H9 (cell line): ENCODE measurements at regions not wholly inside any gene's neighbourhood (a gene's known extent, or its start where the extent isn't known, plus 50 kb on each side); places are given as distances from the start of the nearest gene placed in this dataset.

Experiments used
- DNase-seq: peaks from one replicate; pipeline ENCODE4 v3.0.0-alpha.2; 2017
- H2AFZ ChIP-seq: one replicate; pipeline ENCODE4 v1.6.1; 2013; ENCODE audit warnings: mild to moderate bottlenecking, low read length, control low read depth, moderate library complexity
- H2AK5ac ChIP-seq: 2 replicates; pipeline ENCODE4 v1.6.1; 2013; ENCODE audit warnings: low read length, control low read depth, mixed read lengths; ENCODE audit not compliant: insufficient read length
- H2BK120ac ChIP-seq: one replicate; pipeline ENCODE4 v1.6.1; 2013; ENCODE audit warnings: low read depth, mild to moderate bottlenecking, low read length, control low read depth, inconsistent platforms; ENCODE audit not compliant: poor library complexity, severe bottlenecking
- H2BK12ac ChIP-seq: 2 replicates; pipeline ENCODE4 v1.6.1; 2013; ENCODE audit warnings: low read length, control low read depth, mixed read lengths, low read depth; ENCODE audit not compliant: insufficient read length
- H2BK15ac ChIP-seq: 2 replicates; pipeline ENCODE4 v1.6.1; 2013; ENCODE audit warnings: low read depth, low read length, control low read depth
- H2BK20ac ChIP-seq: one replicate; pipeline ENCODE4 v1.6.1; 2013; ENCODE audit warnings: low read depth, mild to moderate bottlenecking, low read length, control low read depth, inconsistent platforms; ENCODE audit not compliant: poor library complexity, severe bottlenecking
- H2BK5ac ChIP-seq: 2 replicates; pipeline ENCODE4 v1.6.1; 2013; ENCODE audit warnings: low read length, control low read depth, mixed read lengths; ENCODE audit not compliant: insufficient read length
- H3K14ac ChIP-seq: 2 replicates; pipeline ENCODE4 v1.6.1; 2013; ENCODE audit warnings: low read length, control low read depth; ENCODE audit not compliant: insufficient read depth
- H3K18ac ChIP-seq: 2 replicates; pipeline ENCODE4 v1.6.1; 2013; ENCODE audit warnings: low read depth, mild to moderate bottlenecking, mixed read lengths, low read length, control low read depth; ENCODE audit not compliant: insufficient read length
- H3K23ac ChIP-seq: 2 replicates; pipeline ENCODE4 v1.6.1; 2013; ENCODE audit warnings: low read length, control low read depth, mixed read lengths, low read depth; ENCODE audit not compliant: insufficient read length
- H3K23me2 ChIP-seq: 2 replicates; pipeline ENCODE4 v1.6.1; 2013; ENCODE audit warnings: low read depth, mild to moderate bottlenecking, mixed read lengths, low read length, control low read depth; ENCODE audit not compliant: insufficient read length, poor library complexity, severe bottlenecking
- H3K27ac ChIP-seq: 2 replicates; pipeline ENCODE4 v1.5.1; 2013; ENCODE audit warnings: low read length, control low read depth, mixed read lengths, low read depth; ENCODE audit not compliant: insufficient read length
- H3K27me3 ChIP-seq: 2 replicates; pipeline ENCODE4 v1.6.1; 2013; ENCODE audit warnings: low read length, control low read depth, inconsistent platforms; ENCODE audit not compliant: insufficient read depth
- H3K4ac ChIP-seq: 2 replicates; pipeline ENCODE4 v1.6.1; 2013; ENCODE audit warnings: low read depth, mild to moderate bottlenecking, control low read depth, inconsistent platforms, low read length, moderate library complexity
- H3K4me1 ChIP-seq: 2 replicates; pipeline ENCODE4 v1.6.1; 2013; ENCODE audit warnings: low read length, control low read depth, inconsistent platforms; ENCODE audit not compliant: insufficient read depth
- H3K4me2 ChIP-seq: 2 replicates; pipeline ENCODE4 v1.6.1; 2013; ENCODE audit warnings: low read length, control low read depth, mixed read lengths; ENCODE audit not compliant: insufficient read length, insufficient read depth
- H3K56ac ChIP-seq: 2 replicates; pipeline ENCODE4 v1.6.1; 2013; ENCODE audit warnings: low read depth, mild to moderate bottlenecking, mixed read lengths, low read length, control low read depth; ENCODE audit not compliant: insufficient read length
- H3K79me1 ChIP-seq: 2 replicates; pipeline ENCODE4 v1.6.1; 2013; ENCODE audit warnings: low read depth, mild to moderate bottlenecking, moderate library complexity, low read length, control low read depth, inconsistent platforms; ENCODE audit not compliant: insufficient read depth, poor library complexity, severe bottlenecking
- H3K79me2 ChIP-seq: 2 replicates; pipeline ENCODE4 v1.6.1; 2013; ENCODE audit warnings: low read length, control low read depth, inconsistent platforms; ENCODE audit not compliant: insufficient read depth
- H3K9ac ChIP-seq: 2 replicates; pipeline ENCODE4 v1.6.1; 2013; ENCODE audit warnings: low read length, control low read depth, mixed read lengths; ENCODE audit not compliant: insufficient read length; ENCODE audit errors: extremely low read depth
- H3K9me3 ChIP-seq: one replicate; pipeline ENCODE4 v1.6.1; 2013; ENCODE audit warnings: low read depth, low read length, inconsistent platforms; ENCODE audit not compliant: control insufficient read depth
- H3T11ph ChIP-seq: one replicate; pipeline ENCODE4 v1.6.1; 2013; ENCODE audit warnings: mild to moderate bottlenecking, low read length, control low read depth, inconsistent platforms
- H4K20me1 ChIP-seq: one replicate; pipeline ENCODE4 v1.6.1; 2013; ENCODE audit not compliant: control insufficient read depth, insufficient read length, insufficient read depth
- H4K5ac ChIP-seq: 2 replicates; pipeline ENCODE4 v1.6.1; 2013; ENCODE audit warnings: low read depth, mild to moderate bottlenecking, mixed read lengths, low read length, control low read depth; ENCODE audit not compliant: insufficient read length
- H4K8ac ChIP-seq: replicated peaks from 2 replicates; pipeline ENCODE4 v1.6.1; 2013; ENCODE audit warnings: low read length, control low read depth, mixed read lengths, low read depth; ENCODE audit not compliant: insufficient read length
- H4K91ac ChIP-seq: 2 replicates; pipeline ENCODE4 v1.6.1; 2013; ENCODE audit warnings: low read depth, mild to moderate bottlenecking, moderate library complexity, mixed read lengths, low read length, control low read depth; ENCODE audit not compliant: insufficient read length
- H3K27ac Mint-ChIP-seq, 3 experiments: 2 replicates in 2 of 3; 3 replicates in 1 of 3; pipeline ENCODE4 v1.8.0; 2020 to 2021; ENCODE audit warnings: mixed read lengths in 3 of 3, mild to moderate bottlenecking in 1 of 3, moderate library complexity in 1 of 3
- H3K27me3 Mint-ChIP-seq: 2 replicates; pipeline ENCODE4 v1.8.0; 2021; ENCODE audit warnings: low read depth, mild to moderate bottlenecking, moderate library complexity, mixed read lengths
- H3K36me3 Mint-ChIP-seq, 3 experiments: 2 replicates in 2 of 3; 3 replicates in 1 of 3; pipeline ENCODE4 v1.8.0; 2020 to 2021; ENCODE audit warnings: low read depth in 3 of 3, mixed read lengths in 3 of 3; ENCODE audit not compliant: insufficient read depth in 1 of 3
- H3K4me1 Mint-ChIP-seq, 2 experiments: 2 replicates each; pipeline ENCODE4 v1.8.0; 2020; ENCODE audit warnings: mixed read lengths in 2 of 2
- H3K4me3 Mint-ChIP-seq, 2 experiments: 2 replicates in 1 of 2; 3 replicates in 1 of 2; pipeline ENCODE4 v1.8.0; 2020 to 2021; ENCODE audit warnings: mild to moderate bottlenecking in 2 of 2, mixed read lengths in 2 of 2, moderate library complexity in 1 of 2
- H3K9me3 Mint-ChIP-seq, 2 experiments: 2 replicates in 1 of 2; 3 replicates in 1 of 2; pipeline ENCODE4 v1.8.0; 2020; ENCODE audit warnings: mild to moderate bottlenecking in 2 of 2, mixed read lengths in 2 of 2, moderate library complexity in 1 of 2
- WGBS: extraction: QIAGEN DNeasy Blood & Tissue Kit; methylation state at CpG from one replicate; pipeline ENCODE4 v1.1.7; 2013; ENCODE audit warnings: missing lambda C conversion rate, low lambda C conversion rate, mixed read lengths; ENCODE audit not compliant: insufficient read length; ENCODE audit errors: extremely low coverage; 5-methylcytosine and 5-hydroxymethylcytosine counted together
- TF ChIP-seq, protein P1 (sequence below): fragments of 200-600 bp; sonication (generic); conservative IDR thresholded peaks from 3 replicates; pipeline ENCODE4 v1.8.0; 2021; ENCODE audit warnings: antibody characterized with exemption, mild to moderate bottlenecking

DNA sequence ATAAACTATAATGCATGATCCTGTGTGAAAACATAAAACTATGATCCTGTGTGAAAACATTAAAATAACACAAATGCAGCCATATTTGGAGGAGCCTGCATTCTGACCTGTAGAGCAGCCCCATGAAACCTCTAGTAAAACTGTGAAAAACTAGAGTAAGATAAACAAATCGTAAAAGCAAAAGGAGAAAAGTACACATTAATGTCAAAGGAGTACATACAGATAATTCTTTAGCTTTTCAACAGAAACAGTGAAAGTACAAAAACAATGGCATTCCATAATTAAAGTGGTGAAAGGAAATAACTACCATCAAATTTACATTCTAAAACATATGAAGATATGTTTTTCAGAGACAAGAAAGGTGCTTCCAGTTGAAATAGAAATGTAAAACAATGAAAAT, 1267.2 kb downstream of the SLITRK1 start:
- Histone ChIP-seq H2AK5ac (no peak overlapping the region), H4K5ac (no peak overlapping the region), H3K79me1 (no peaks in the 10 kb centered on the region), H4K20me1 (no peaks in the 10 kb centered on the region), H4K8ac (no peak overlapping the region), H4K91ac (no peak overlapping the region), H3K9me3 (no peaks in the 10 kb centered on the region), H3T11ph (no peak overlapping the region), H3K18ac (no peak overlapping the region), H2BK15ac (no peak overlapping the region), H2BK5ac (no peak overlapping the region), H3K23ac (no peak overlapping the region), H3K23me2 (no peaks in the 10 kb centered on the region), H3K56ac (no peak overlapping the region), H3K9ac (no peak overlapping the region), H3K4me2 (no peak overlapping the region), H3K4me1 (no peaks in the 10 kb centered on the region; the same call in 1 of the 2 replicates), H2BK12ac (no peak overlapping the region), H2BK120ac (no peak overlapping the region), H3K27ac (no peak overlapping the region), H3K14ac (no peak overlapping the region), H3K27me3 (no peaks in the 10 kb centered on the region), H2BK20ac (no peak overlapping the region), H3K79me2 (no peaks in the 10 kb centered on the region), H2AFZ (no peak overlapping the region), H3K4ac (no peak overlapping the region)
- no peaks in the 10 kb centered on the region for H3K9me3 Mint-ChIP-seq
- no peaks in the 10 kb centered on the region; the same call in 1 of the 2 replicates for H3K27me3 Mint-ChIP-seq
- TF ChIP-seq, protein P1, sequence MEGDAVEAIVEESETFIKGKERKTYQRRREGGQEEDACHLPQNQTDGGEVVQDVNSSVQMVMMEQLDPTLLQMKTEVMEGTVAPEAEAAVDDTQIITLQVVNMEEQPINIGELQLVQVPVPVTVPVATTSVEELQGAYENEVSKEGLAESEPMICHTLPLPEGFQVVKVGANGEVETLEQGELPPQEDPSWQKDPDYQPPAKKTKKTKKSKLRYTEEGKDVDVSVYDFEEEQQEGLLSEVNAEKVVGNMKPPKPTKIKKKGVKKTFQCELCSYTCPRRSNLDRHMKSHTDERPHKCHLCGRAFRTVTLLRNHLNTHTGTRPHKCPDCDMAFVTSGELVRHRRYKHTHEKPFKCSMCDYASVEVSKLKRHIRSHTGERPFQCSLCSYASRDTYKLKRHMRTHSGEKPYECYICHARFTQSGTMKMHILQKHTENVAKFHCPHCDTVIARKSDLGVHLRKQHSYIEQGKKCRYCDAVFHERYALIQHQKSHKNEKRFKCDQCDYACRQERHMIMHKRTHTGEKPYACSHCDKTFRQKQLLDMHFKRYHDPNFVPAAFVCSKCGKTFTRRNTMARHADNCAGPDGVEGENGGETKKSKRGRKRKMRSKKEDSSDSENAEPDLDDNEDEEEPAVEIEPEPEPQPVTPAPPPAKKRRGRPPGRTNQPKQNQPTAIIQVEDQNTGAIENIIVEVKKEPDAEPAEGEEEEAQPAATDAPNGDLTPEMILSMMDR = no peak
- H3K4me3 Mint-ChIP-seq = no peak overlapping the region
- H3K36me3 Mint-ChIP-seq = no peaks in the 10 kb centered on the region
- H3K4me1 Mint-ChIP-seq = peaks cover 3% of the 10 kb centered on the region in 2 experiments
- no CpG with 5 or more reads among the region's 1 CpG for WGBS
- no peak for DNase-seq
- H3K27ac Mint-ChIP-seq = 0 out of 7 replicates have a peak overlapping the region, but pooled peaks of 1 of the 3 experiments have one; percentile 40
